Smooth muscle cell of the brain vasculature (primary cell): ENCODE measurements at regions not wholly inside any gene's neighbourhood (a gene's known extent, or its start where the extent isn't known, plus 50 kb on each side); places are given as distances from the start of the nearest gene placed in this dataset.
"Not testable (repeated sequence)": the region's sequence is repeated elsewhere in the genome, so short reads cannot be mapped to it uniquely, and the experiment has no call there.

Experiments used
- DNase-seq: peaks from one replicate; pipeline ENCODE4 v3.0.0-alpha.2; 2012; ENCODE audit warnings: low read depth, low spot score

- no peak for DNase-seq
Observed at GRCh38 chr18:51330148-51330547, 132.7 kb upstream of the MEX3C start.

GRCh38 chr18:51330739-51331138, 133.3 kb upstream of the MEX3C start:
- no peak for DNase-seq

GRCh38 chr18:51337406-51337805, 139.9 kb upstream of the MEX3C start:
- DNase-seq, result no peak

- no peak for DNase-seq
Observed at GRCh38 chr18:51339856-51340255, 142.4 kb upstream of the MEX3C start.

DNA sequence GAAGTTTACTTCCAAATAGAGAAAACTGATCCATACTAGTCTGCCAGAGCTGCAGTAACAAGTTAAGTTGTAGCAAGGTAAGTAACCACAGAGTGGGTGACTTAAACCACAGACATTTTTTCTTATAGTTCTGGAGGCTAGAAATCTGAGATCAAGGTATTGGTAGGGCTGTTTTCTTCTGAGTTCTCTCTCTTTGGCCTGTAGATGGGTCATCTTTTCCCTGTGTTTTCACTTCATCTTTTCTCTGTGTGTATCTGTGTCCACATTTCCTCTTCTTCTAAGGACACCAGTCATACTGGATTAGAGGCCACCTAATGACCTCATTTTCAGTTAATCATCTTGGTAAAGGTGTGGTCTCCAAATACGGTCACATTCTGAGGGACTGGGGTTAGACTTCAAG, 142.9 kb upstream of the MEX3C start:
- no peak for DNase-seq

DNA sequence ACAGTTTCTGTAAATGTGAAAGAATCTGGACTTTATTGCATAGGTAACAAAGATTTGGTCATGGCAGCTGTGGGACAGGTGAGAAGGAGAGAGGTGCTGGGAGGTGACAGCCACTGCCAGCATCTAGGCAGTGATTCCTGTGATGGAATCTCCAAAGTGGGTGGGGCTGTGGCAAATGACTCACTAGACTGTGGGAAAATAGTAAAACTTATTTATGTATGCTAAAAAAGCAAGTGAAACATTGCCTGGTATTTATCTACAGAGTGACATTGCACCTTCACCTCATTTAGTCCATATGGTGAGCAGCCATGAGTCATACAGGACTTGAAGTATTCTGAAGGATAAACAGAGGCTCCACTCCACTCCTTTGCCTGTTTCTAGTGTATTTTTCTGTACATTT, 145.3 kb upstream of the MEX3C start:
- DNase-seq, result peak; percentile 49

- no peak for DNase-seq
Observed at GRCh38 chr18:51345848-51346391, 148.4 kb upstream of the MEX3C start.

DNA sequence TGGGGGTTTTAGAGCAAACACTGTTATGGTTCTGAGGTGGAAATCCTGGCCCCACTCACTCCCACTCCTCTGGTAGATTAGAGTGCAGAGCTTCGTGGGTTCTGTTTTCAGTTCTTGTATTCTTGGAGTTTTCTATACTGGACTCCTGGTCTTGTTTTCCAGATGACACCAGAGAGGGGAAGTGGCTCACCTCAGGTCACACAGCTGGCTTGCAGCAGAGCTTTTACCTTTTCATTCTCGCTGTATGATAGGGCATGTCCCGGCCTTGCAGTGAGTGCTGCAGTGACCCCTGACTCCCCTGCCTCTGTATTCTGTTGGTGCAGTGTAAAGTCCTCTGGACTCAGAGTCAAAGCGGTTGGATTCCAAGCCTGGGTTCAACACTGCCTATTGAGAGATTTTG, 148.9 kb upstream of the MEX3C start:
- DNase-seq, result no peak

GRCh38 chr18:51350081-51350480, 152.6 kb upstream of the MEX3C start:
- no peak for DNase-seq

- no peak for DNase-seq
Observed at GRCh38 chr18:51355841-51356240, 158.4 kb upstream of the MEX3C start.

GRCh38 chr18:51360301-51360700, 162.8 kb upstream of the MEX3C start:
- not testable (repeated sequence) for DNase-seq

DNA sequence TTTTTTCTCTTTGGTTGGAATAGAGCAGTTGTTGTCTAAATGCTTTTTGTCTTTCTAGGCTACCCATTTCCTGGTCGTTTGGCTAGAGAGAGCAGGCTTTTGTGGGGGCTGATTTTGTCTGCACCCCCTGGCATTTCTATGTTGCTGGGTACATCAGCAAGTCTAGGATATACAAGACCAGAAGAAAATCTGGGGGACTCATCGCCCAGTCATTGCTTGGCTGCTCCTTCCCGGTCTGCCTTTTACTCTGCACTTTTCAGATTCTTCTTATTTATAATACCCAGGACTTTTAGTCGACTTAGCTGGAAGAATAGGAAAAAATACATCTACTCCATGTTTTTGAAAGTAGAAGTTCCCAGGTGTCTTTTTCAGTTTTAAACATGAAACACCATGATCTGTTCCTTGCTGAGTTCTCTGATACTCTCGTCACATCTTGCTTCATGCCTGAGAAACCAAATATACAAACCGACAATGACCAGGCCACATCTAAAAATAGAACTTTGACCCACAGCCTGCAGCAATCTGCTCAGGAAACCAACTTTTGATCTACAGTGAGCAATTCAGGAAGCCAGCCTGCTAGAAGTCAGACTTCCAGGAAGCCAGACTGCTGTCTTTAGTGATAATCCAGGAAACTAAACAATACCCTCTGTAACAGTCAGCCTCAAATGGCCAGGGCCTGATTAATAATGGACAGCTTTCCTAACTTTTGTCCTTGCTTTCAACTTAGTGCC, 163.8 kb upstream of the MEX3C start:
- no peak for DNase-seq

DNA sequence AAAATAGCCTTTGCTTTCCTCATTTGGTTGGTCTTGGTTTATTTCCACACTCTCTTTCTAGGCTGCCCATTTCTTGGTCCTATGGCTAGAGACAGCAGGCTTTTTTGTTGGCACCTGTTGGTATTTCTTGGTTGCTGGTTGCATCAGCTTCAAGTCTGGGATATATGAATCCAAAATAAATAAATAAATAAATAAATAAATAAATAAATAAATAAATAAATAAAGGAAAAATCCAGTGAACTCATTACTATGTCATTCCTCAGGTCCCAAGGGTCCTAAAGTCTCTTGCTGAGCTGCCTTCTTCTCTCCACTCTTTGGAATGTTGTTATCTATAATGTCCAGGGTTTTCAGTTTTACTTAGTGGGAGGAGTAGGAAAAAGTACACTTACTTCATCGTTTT, 165.9 kb upstream of the MEX3C start:
- no peak for DNase-seq

DNA sequence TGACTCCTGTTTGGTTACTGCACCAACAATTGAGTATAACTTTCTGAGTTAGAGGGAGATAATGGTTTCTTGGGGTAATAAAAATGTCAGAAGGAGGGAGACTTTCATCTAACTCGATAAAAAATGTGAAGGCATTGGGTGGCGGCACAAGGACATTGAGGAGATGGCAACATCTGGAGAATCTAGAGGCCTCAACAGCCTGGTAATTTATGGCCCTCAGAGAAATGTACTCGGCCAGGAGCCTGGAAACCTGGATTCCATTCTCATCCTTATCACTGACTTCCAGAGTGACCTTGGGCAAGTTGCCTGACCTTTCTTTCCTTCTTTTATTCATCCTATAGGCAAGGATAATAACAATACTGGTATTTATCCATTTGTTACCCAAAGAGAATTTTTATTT, 173.5 kb upstream of the MEX3C start:
- no peak for DNase-seq

- no peak for DNase-seq
Observed at GRCh38 chr18:51371929-51372328, 174.4 kb upstream of the MEX3C start.

GRCh38 chr18:51382081-51382480, 184.6 kb upstream of the MEX3C start:
- DNase-seq, result no peak

GRCh38 chr18:51383116-51383515, 185.6 kb upstream of the MEX3C start:
- DNase-seq, result no peak

DNA sequence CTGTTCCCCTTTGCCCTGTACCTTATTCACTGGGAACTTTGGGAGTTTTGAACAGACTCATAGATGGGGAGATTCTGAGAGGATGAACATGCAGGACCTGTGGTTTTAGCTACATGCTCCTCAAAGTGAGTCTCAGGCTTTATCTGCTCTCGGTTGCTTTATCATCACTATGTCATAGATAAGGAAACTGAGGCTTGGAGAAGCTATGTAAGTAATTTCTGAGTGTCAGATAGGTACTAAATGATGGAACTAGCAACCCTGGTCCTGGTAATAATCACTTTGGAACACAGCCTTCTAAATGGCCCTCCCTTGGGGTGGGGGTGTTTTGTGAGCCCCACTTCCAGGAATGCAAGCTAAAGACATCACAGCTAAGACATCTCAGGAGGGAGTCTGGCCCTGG, 186.2 kb upstream of the MEX3C start:
- DNase-seq, result no peak

- DNase-seq, result no peak
Observed at GRCh38 chr18:51385270-51385669, 187.8 kb upstream of the MEX3C start.

- no peak for DNase-seq
Observed at GRCh38 chr18:51390702-51391101, 193.2 kb upstream of the MEX3C start.

DNA sequence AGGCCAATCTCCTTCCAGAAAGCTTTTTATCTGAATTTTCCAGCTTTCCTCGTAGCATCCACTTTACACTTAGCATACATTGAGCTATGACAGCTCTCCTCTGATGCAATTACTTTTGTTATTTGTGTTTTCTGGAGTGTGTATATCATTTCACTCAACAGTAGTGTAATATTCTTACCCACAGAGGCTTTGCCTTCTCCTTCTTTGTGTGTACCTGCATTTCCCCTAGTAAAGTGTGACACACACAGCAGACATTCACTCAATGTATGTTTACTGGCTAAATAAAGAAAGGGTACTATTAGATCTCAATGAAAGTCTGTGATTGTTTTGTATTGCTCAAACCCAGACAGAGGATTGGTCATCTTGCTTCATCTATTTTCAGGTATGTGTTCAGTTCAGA, 193.7 kb upstream of the MEX3C start:
- DNase-seq, result no peak

DNA sequence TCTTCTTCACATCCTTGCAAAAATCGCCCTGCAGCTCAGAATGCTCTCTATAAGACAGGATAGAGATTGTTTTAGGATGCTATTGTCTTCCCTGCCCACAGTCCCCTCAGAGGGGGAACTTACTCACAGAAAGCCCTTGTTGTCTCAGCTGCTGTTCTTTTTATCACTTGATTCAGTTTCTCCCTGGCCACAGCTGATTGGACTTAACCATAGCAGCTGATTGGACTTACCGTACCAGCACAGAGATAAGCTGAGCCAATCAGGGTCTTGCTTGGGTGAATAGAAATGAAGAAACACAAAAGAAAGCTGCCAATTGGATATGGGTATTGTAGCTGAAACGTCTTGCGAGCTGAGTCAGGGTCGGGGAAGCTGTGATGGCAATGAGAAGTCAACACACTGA, 194.2 kb upstream of the MEX3C start:
- no peak for DNase-seq

GRCh38 chr18:51397347-51397962, 200.0 kb upstream of the MEX3C start:
- no peak for DNase-seq
